GM12801 (cell line): ENCODE measurements at regions not wholly inside any gene's neighbourhood (a gene's known extent, or its start where the extent isn't known, plus 50 kb on each side); places are given as distances from the start of the nearest gene placed in this dataset.

Experiments
- TF ChIP-seq, protein P1 (sequence below): IDR thresholded peaks from one replicate; pipeline ENCODE4 v1.5.1; 2011; ENCODE audit warnings: control low read depth; ENCODE audit not compliant: insufficient read length; ENCODE audit errors: extremely low read depth

DNA sequence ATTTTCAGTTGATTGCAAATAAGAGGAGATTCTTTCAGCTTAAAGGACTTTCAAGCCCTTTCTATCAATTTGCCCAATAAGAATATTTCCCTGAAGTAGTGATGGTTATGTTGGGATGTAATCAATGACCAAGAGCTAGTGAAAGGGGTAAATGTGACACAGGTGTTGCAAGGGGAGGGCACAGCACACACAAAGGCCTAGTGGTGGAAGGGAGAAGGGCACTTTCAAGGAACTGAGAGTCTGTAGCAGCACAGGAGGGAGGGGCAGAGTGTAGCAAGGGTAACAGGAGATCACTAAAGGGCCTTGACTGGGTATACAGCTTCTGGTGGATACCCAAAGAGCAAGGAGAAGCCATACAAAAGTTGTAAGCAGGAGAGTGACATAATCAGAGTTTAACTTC, 217.8 kb upstream of the ARHGEF26 start:
- TF ChIP-seq, protein P1, sequence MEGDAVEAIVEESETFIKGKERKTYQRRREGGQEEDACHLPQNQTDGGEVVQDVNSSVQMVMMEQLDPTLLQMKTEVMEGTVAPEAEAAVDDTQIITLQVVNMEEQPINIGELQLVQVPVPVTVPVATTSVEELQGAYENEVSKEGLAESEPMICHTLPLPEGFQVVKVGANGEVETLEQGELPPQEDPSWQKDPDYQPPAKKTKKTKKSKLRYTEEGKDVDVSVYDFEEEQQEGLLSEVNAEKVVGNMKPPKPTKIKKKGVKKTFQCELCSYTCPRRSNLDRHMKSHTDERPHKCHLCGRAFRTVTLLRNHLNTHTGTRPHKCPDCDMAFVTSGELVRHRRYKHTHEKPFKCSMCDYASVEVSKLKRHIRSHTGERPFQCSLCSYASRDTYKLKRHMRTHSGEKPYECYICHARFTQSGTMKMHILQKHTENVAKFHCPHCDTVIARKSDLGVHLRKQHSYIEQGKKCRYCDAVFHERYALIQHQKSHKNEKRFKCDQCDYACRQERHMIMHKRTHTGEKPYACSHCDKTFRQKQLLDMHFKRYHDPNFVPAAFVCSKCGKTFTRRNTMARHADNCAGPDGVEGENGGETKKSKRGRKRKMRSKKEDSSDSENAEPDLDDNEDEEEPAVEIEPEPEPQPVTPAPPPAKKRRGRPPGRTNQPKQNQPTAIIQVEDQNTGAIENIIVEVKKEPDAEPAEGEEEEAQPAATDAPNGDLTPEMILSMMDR, result no peak

DNA sequence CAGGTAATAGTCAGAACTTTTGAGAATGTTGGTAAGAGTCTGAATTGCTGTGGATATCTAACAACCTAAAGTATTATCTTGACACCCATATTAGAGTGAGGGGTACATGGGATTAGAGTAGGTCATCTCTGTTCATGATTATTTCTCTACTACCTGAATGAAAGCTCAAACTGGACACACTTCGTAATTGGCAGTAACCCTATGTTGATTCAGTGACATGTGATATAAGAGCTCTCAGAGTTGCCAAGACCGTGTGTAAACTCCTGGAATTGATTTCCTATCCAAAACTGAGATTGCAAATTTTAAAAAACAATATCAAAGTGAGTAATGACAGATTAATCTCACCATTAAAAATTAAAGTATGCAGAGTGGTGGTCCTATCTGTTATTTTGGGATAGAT, 214.8 kb upstream of the ARHGEF26 start:
- TF ChIP-seq, protein P1, result no peak

DNA sequence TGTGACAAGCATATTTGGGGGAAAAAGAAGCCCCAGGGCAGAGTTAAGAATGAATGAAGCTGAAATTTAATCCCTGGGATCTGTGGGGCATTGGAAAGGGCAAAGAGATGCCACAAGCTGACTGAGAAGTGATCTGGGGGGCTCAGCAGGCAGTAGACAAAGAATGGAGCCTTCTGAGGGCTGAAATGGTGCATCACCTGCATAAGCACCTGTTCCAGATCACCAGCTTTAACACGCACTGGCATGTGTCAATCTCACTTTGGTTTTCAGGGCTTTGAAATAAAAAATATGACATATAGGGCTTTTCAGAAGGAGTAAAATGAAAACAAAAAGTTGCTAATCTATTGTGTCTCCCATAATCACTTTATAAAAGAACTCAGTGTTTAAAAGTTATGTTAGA, 210.8 kb upstream of the ARHGEF26 start:
- TF ChIP-seq, protein P1, result no peak

DNA sequence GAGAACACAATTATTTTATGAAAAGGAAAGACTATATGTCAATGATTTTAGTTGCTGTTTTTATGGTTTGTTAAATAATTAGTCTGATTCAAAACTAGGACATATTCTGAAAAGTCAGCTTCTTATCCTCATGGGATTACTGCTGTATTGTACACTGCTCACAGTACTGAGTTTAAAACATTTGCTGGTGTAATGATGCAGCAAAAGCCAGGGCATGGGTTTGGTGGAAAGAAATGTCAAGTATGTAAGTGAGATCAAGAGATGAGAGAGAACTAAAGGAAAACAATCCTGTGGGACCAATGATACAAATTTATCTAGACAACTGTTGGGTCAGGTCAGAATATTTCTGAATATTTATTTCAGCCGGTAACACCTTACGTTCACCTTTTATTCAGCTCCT, 210.1 kb upstream of the ARHGEF26 start:
- TF ChIP-seq, protein P1, result no peak

DNA sequence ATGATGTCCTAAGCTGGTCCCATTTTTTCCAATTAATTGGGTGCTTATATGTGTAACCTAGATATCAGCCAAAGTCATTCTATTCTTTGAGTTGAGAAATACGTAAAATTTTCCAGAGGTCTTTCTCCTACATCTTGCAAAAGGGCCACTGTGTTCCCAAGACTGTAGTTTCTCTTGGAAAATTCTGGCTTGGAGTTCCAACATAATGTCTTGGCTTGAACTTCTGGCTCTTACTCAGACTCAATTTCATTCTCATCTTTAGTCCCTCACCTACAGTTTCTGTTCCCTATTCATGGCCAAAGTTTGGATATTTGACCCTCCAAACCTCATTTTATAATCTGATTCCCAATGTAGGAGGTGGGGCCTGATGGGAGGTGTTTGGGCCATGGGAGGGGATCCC, 201.4 kb upstream of the ARHGEF26 start:
- TF ChIP-seq, protein P1, result no peak

DNA sequence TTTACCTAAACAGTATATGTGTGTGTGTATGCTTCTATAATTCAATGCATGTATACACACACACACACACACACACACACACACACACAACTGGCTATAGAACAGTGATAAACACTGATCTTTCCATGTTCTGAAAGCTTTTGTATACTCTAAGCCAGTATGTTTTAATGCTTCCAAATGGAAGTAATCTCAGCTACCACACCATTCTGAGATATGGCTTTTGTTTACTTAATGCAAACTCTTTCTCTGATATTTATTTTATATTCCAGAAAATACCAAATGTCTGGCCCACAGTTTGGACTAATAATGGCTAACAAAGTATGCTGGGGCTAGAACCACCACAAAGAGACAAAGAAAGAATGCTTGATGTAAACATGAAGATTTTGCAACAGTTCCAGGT, 199.4 kb upstream of the ARHGEF26 start:
- TF ChIP-seq, protein P1, result no peak

DNA sequence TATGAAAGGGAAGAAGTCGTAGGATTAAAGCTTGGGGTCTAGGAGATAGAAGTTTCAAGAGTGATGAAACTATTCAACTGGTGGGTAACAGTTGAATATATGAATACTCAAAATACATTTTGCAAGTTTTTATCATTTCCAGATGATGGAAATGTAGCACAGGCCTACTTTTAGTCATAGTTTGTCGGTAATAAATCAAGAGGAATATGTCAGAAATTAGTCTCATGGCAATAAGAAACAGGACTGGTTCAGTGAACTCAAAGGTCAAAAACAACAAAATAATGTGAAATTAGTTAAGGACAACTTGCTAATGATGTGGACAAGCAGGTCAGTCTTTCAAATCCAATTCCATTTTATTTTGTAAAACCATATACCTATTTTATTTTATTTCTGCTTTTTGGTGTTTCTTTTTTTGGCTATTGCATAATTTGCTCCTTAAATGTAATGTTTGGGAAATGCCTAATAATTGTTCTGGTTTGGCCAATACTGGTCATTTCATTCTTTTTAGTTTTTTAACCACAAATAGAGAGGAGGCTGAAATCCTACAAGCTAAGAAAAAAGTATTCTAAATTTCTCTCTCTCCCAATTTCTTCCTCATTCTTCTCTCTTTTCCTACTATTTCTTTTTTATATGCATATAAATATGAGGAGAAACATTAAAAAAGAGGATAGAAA, 195.2 kb upstream of the ARHGEF26 start:
- TF ChIP-seq, protein P1, result no peak
